ENCODE measurements at regions not wholly inside any gene's neighbourhood (a gene's known extent, or its start where the extent isn't known, plus 50 kb on each side); places are given as distances from the start of the nearest gene placed in this dataset.
A peak's percentile ranks its signal among the peaks of the same experiment; 100 is the strongest.
"Not testable (repeated sequence)": the region's sequence is repeated elsewhere in the genome, so short reads cannot be mapped to it uniquely, and the experiment has no call there.

DNA sequence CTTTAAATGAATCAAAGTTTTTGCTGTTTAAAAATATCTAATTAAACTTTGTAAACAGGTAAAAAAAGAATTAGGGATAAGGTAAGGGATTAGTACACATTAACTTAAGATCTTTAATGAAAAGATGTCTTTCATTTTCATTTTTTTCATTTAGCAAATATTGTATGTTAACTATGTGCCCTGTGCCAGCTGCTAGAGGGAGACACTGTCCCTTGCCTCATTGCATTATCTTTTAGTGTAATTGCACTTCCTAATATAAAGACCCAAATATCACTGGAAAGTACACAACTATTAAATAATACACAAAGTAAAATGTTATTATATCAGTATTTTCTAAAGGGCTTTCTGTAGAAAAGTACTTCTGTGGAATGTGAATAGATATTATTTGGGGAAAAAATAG is 102.7 kb downstream of the GPR37 start:
- no peak for DNase-seq
- Mint-ChIP-seq H3K36me3 (ENCODE audit: insufficient read depth) (no peaks in the 10 kb centered on the region), H3K4me3 (no peak overlapping the region), H3K9me3 (peaks cover 5 to 7% of the 10 kb centered on the region in 2 donors), H3K4me1 (ENCODE audit: low read depth in 2 of 2) (no peaks in the 10 kb centered on the region), H3K27ac (no peak overlapping the region), H3K27me3 (no peaks in the 10 kb centered on the region)
- no peak for ATAC-seq (replicated peaks)

DNA sequence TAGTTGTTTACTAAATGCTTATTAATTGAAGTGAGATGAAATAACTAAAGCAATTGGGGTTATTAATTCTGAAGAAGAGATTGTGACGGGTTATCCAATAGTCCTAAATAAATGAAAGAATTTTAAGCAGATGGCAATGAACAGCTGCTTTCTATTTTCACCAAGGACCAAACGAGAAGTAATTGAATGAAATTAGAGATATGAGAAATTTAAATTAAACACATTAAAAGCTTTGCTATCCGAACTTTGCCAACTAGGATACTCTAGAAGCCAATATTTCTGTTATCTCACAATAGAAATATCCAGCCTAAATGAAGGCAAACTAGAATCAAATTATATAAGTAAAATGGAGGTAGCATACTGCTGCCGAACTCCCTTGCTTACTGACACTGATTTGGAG is 103.2 kb downstream of the GPR37 start:
- Mint-ChIP-seq H3K4me3 (no peak overlapping the region), H3K36me3 (ENCODE audit: insufficient read depth) (no peaks in the 10 kb centered on the region), H3K9me3 (peaks cover 5 to 7% of the 10 kb centered on the region in 2 donors), H3K4me1 (ENCODE audit: low read depth in 2 of 2) (no peaks in the 10 kb centered on the region), H3K27ac (no peak overlapping the region), H3K27me3 (no peaks in the 10 kb centered on the region)
- no peak for ATAC-seq (replicated peaks)
- no peak for DNase-seq

DNA sequence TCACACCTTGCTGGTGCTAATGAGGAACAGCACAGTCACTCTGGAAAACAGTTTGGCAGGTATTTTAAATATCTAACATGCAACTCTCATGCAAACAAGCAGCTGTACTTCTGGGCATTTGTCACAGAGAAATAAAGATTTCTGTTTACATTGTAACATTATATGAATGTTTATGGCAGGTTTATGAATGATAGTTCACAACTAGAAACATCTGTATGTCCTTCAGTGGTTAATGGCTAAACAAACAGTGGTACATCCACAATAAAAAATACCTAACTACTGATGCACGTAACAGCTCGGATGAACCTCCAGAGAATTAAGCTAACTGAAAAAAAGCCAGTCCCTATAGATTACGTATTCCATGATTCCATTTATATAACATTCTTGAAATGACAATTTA is 109.6 kb downstream of the GPR37 start:
- H3K4me1 Mint-ChIP-seq (ENCODE audit: low read depth in 2 of 2), result no peaks in the 10 kb centered on the region
- H3K9me3 Mint-ChIP-seq, result peaks cover 0 to 3% of the 10 kb centered on the region in 2 donors
- H3K27me3 Mint-ChIP-seq, result no peaks in the 10 kb centered on the region
- no peak for DNase-seq
- H3K27ac Mint-ChIP-seq, result no peak overlapping the region
- ATAC-seq (replicated peaks), result no peak
- no peak overlapping the region for H3K4me3 Mint-ChIP-seq
- no peaks in the 10 kb centered on the region for H3K36me3 Mint-ChIP-seq (ENCODE audit: insufficient read depth)

DNA sequence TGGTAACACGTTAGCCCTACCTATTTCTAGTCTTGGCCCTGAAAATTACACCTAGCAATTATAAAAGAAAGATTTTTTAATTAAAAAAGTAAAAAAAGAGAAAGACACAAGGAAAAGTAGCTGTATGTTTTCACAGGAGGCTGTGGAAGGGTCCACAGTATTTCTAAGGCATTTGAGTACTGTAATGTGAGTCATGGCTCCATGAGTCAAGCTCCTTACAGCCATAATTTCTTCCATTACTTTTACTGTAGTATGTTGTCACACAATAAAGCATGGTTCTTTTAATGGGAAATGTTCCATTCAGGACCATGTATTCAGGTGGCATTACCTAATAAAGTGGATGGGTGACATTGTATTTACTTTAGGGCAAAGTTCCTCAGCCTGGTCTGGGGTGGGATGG is 113.4 kb downstream of the GPR37 start:
- Mint-ChIP-seq H3K4me1 (ENCODE audit: low read depth in 2 of 2) (peaks cover 6 to 10% of the 10 kb centered on the region in 2 donors), H3K9me3 (peaks cover 0 to 11% of the 10 kb centered on the region in 2 donors), H3K27me3 (no peaks in the 10 kb centered on the region), H3K36me3 (ENCODE audit: insufficient read depth) (no peaks in the 10 kb centered on the region), H3K27ac (no peak overlapping the region), H3K4me3 (no peak overlapping the region)
- DNase-seq (no peak), ATAC-seq (replicated peaks) (no peak)

DNA sequence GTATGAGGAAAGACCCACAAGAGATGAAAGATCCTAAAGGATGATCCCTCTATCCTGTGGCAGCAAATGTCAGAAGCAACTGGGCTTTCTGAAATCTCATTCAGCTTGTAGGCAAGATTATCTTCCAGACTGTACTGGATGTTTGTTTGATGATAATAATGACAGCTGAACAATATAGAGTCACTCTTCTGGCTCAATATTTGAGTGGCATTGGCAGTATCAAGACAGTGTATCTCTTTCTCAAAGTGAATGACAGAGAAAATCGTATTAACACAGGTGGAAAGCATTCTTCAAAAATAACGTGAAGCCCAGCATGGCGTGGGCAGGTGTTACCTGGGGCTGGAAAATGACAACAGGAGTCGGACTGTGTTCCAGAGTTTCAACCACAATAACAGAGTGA is 114.5 kb downstream of the GPR37 start:
- DNase-seq (no peak), ATAC-seq (replicated peaks) (no peak)
- no peak overlapping the region for H3K4me3 Mint-ChIP-seq
- H3K4me1 Mint-ChIP-seq (ENCODE audit: low read depth in 2 of 2), result peaks cover 6 to 10% of the 10 kb centered on the region in 2 donors
- H3K36me3 Mint-ChIP-seq (ENCODE audit: insufficient read depth), result no peaks in the 10 kb centered on the region
- H3K27me3 Mint-ChIP-seq, result no peaks in the 10 kb centered on the region
- no peak overlapping the region for H3K27ac Mint-ChIP-seq
- H3K9me3 Mint-ChIP-seq, result peaks cover 0 to 11% of the 10 kb centered on the region in 2 donors

DNA sequence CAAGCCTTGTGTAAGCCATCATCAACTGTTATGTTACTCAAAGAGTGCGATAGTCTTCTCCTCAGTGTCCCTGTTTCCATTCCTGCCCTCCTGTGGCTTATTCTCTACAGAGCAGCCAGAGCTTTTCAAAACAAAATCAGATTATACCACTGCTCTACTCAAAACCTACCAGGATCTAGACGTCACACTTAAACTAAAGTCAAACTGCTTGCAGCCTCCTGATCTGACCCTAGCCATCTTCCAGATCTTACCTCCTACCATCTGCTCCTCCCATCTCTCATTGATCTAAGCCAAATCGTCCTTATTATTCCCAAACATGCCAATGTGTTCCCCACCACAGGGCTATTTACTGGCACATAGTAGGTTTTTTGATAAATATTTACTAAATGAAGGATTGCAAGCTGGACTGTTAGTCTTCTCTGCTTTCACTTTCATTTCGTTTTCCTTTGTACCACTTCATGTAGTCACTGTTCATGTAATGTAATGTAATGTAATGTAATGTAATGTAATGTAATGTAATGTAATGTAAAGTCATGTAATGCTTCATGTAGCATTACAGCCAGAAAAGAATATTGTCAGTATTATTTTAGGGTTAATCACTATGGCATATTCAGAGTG is 116.1 kb downstream of the GPR37 start:
- peaks cover 6 to 10% of the 10 kb centered on the region in 2 donors for H3K4me1 Mint-ChIP-seq (ENCODE audit: low read depth in 2 of 2)
- no peaks in the 10 kb centered on the region for H3K36me3 Mint-ChIP-seq (ENCODE audit: insufficient read depth)
- no peaks in the 10 kb centered on the region for H3K27me3 Mint-ChIP-seq
- H3K9me3 Mint-ChIP-seq, result peaks cover 0 to 11% of the 10 kb centered on the region in 2 donors
- H3K4me3 Mint-ChIP-seq, result peak overlapping the region; percentile 59 to 75
- no peak for ATAC-seq (replicated peaks)
- DNase-seq, result no peak
- H3K27ac Mint-ChIP-seq, result peak overlapping the region in 1 of 2 donors; percentile 44

DNA sequence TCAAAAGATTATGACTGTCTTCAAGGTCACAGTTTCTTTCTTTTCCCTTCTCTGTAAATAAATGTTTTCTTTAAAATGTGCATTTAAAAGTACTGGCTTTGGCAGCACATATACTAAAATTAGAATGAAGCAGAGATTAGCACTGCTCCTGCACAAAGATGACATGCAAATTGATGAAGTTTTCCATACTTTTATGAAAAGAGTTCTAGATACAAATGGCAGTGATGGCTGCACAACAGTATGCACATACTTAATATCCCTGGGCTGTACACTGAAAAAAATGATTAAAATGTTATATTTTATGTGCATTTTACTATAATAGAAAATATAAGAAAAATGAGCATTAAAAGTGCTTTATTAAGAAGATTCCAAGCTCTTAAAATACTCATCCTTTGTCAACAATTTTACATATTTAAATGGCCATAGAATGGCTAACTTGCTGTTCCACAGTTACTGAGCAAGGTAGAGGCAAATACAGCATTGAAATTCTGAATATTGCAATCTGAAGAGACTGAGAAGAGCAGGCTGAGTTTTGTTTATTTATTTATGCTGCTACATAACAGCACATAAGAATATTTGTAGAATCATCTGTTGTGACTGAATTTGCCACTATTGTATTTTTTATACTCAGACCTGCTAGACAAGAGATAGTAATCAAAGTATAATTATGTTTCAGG is 117.8 kb downstream of the GPR37 start:
- H3K27me3 Mint-ChIP-seq, result no peaks in the 10 kb centered on the region
- H3K27ac Mint-ChIP-seq, result no peak overlapping the region
- DNase-seq (no peak), ATAC-seq (replicated peaks) (no peak)
- no peak overlapping the region for H3K4me3 Mint-ChIP-seq
- no peaks in the 10 kb centered on the region for H3K36me3 Mint-ChIP-seq (ENCODE audit: insufficient read depth)
- H3K9me3 Mint-ChIP-seq, result peaks cover 0 to 11% of the 10 kb centered on the region in 2 donors
- H3K4me1 Mint-ChIP-seq (ENCODE audit: low read depth in 2 of 2), result peaks cover 6 to 10% of the 10 kb centered on the region in 2 donors

DNA sequence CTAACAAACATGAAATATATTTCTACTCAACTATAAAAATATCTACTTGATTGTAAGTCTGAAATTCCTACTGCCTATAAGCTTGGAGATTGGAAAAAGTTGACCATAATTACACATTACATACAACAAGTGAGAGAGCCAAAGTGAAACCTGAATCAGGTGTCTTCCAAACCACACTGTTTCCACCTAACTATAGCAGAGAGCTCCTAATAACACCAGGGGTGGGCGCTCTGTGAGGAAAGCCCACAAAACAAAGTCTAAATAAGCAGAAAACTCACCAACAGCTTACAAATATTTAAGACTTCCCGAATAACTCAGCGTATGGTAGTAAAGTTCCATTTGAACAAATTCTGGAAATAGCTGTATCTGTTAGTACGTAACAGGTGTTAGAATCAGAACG is 119.9 kb downstream of the GPR37 start:
- Mint-ChIP-seq H3K27me3 (no peaks in the 10 kb centered on the region), H3K27ac (no peak overlapping the region), H3K36me3 (ENCODE audit: insufficient read depth) (no peaks in the 10 kb centered on the region), H3K4me1 (ENCODE audit: low read depth in 2 of 2) (peaks cover 6 to 10% of the 10 kb centered on the region in 2 donors), H3K4me3 (no peak overlapping the region), H3K9me3 (peaks cover 0 to 11% of the 10 kb centered on the region in 2 donors)
- DNase-seq, result no peak
- no peak for ATAC-seq (replicated peaks)

DNA sequence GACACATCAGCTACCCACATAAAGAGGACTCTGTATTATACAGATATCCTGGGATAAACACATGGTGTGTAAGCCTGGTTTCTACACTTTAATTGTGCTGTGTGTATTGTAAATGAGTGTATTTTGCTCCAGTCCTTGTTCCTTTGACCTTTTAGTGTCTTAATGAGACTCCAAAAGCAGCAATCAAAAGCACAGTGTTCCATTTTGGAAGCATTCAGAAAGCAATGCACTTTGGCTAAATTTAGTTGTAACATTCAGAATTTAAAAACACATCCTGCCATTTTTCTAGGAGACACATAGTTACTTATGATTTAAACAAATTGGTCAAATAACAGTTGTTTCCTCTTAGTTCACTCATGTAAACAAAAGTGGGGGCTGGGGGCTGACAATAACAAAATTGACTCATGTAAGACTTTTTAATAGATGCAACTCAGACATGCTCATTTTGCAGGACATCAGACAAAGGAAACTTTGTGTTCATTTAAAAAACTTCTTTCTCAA is 122.2 kb downstream of the GPR37 start:
- no peak for ATAC-seq (replicated peaks)
- no peak overlapping the region for H3K27ac Mint-ChIP-seq

DNA sequence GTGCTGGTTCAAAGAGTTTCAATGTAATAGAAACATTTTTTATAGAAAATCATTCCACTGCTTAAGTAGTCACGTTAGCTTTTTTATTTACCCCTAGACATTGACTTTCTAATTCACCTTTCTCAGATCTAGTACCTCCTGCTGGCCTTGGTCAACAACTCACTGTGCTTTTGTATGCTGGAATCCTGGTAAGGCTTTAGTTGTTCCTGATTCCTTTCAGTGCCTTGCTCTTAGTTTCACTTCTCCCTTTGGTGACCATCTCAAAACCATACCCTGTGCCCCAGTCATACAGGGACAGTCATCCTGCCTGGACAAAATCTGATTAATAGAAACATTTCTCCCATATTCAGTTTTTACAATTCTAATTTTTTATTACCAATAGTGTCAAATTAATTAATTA is 130.2 kb downstream of the GPR37 start:
- Mint-ChIP-seq H3K4me3 (no peak overlapping the region), H3K27ac (no peak overlapping the region), H3K4me1 (ENCODE audit: low read depth in 2 of 2) (no peaks in the 10 kb centered on the region), H3K27me3 (no peaks in the 10 kb centered on the region), H3K36me3 (ENCODE audit: insufficient read depth) (no peaks in the 10 kb centered on the region), H3K9me3 (peaks cover 1 to 9% of the 10 kb centered on the region in 2 donors)
- ATAC-seq (replicated peaks) (no peak), DNase-seq (no peak)

More for the DNA sequence above, 122.2 kb downstream of the GPR37 start:
- no peaks in the 10 kb centered on the region for H3K4me1 Mint-ChIP-seq (ENCODE audit: low read depth in 2 of 2)
- no peak for DNase-seq
- no peaks in the 10 kb centered on the region for H3K9me3 Mint-ChIP-seq
- H3K4me3 Mint-ChIP-seq, result no peak overlapping the region
- no peaks in the 10 kb centered on the region for H3K27me3 Mint-ChIP-seq
- no peaks in the 10 kb centered on the region for H3K36me3 Mint-ChIP-seq (ENCODE audit: insufficient read depth)

DNA sequence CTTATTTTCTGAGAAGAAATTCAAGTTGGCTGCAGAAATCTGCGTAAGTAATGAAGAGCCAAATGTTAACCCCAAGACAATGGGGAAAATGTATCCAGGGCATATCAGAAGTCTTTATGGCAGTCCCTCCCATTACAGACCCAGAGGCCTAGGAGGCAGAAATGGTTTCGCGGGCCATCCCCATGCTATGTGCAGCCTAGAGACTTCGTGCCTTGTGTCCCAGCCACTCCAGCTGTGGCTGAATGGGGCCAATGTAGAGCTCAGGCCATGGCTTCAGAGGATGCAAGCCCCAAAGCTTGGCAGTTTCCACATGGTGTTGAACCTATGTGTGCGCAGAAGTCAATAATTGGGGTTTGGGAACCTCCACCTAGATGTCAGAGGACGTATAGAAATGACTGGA is 131.9 kb downstream of the GPR37 start:
- Mint-ChIP-seq H3K27me3 (no peaks in the 10 kb centered on the region), H3K4me1 (ENCODE audit: low read depth in 2 of 2) (no peaks in the 10 kb centered on the region), H3K36me3 (ENCODE audit: insufficient read depth) (no peaks in the 10 kb centered on the region), H3K9me3 (peaks cover 1 to 9% of the 10 kb centered on the region in 2 donors), H3K4me3 (no peak overlapping the region), H3K27ac (no peak overlapping the region)
- no peak for ATAC-seq (replicated peaks)
- DNase-seq, result no peak

DNA sequence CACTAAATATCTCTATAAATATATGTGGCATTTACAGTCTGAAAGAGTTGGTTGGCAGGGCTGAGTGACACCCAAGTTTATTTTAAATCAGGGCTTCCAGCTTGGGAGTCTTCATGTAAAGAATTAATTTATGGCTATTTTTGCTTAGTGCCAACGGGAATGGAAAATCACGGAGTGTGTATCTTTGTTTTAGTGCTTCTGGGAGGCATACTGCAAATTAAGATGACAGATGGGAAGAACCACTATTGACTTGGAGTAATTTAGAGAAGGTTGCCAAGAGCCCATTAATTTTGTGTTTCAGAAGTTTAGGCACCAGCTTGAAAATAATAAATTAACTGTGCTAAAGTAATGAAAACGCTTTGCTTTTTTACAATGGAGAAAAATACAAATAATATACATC is 135.2 kb downstream of the GPR37 start:
- Mint-ChIP-seq H3K36me3 (ENCODE audit: insufficient read depth) (no peaks in the 10 kb centered on the region), H3K4me3 (no peak overlapping the region), H3K9me3 (peaks cover 1 to 9% of the 10 kb centered on the region in 2 donors), H3K4me1 (ENCODE audit: low read depth in 2 of 2) (no peaks in the 10 kb centered on the region), H3K27ac (no peak overlapping the region), H3K27me3 (no peaks in the 10 kb centered on the region)
- DNase-seq, result no peak
- no peak for ATAC-seq (replicated peaks)

DNA sequence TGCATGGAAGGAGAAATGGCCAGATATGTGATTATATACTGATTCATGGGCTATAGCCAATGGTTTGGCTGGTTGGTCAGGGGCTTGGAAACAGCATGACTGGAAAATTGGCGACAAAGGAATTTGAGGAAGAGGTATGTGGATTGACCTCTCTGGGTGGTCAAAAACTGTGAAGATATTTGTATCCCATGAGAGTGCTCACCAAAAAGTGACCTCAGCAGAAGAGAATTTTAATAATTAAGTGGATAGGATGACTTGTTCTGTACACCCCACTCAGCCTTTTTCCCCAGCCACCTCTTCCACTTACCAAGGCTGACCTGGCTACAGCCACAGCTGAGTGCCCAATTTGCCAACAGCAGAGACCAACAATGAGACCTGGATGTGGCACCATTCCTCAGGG is 146.7 kb downstream of the GPR37 start:
- ATAC-seq (replicated peaks) (no peak), DNase-seq (no peak)
- H3K27ac Mint-ChIP-seq, result no peak overlapping the region
- no peaks in the 10 kb centered on the region for H3K4me1 Mint-ChIP-seq (ENCODE audit: low read depth in 2 of 2)
- H3K36me3 Mint-ChIP-seq (ENCODE audit: insufficient read depth), result no peaks in the 10 kb centered on the region
- H3K27me3 Mint-ChIP-seq, result no peaks in the 10 kb centered on the region
- no peak overlapping the region for H3K4me3 Mint-ChIP-seq
- H3K9me3 Mint-ChIP-seq, result peaks cover 5 to 8% of the 10 kb centered on the region in 2 donors

DNA sequence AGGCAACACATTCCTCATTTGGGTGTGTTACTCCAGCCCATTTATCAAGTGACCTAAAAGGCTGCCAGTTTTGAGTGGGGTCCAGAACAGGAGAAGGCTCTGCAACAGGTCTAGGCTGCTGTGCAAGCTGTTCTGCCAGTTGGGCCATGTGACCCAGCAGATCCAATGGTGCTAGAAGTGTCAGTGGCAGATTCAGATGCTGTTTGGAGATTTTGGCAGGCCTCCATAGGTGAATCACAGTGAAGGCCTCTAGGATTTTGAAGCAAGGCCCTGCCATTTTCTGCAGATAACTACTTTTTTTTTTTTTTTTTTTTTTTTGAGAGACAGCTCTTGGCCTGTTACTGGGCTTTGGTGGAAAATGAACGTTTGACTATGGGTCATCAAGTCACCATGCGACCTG is 147.5 kb downstream of the GPR37 start:
- H3K4me1 Mint-ChIP-seq (ENCODE audit: low read depth in 2 of 2); ATAC-seq (replicated peaks): not testable (repeated sequence)

More for the DNA sequence above, 147.5 kb downstream of the GPR37 start:
- not testable (repeated sequence) for H3K9me3 Mint-ChIP-seq; H3K27ac Mint-ChIP-seq; H3K4me3 Mint-ChIP-seq; DNase-seq; H3K36me3 Mint-ChIP-seq (ENCODE audit: insufficient read depth); H3K27me3 Mint-ChIP-seq
